HepG2 (cell line): ENCODE measurements at regions not wholly inside any gene's neighbourhood (a gene's known extent, or its start where the extent isn't known, plus 50 kb on each side); places are given as distances from the start of the nearest gene placed in this dataset.

Experiments
- ATAC-seq: fragments of 200-7000 bp; cut with Tn5 transposase; 3 replicates; pipeline ENCODE4 v1.9.1; 2020; ENCODE audit warnings: mild to moderate bottlenecking, moderate library complexity
- BruUV-seq: library from RNA; stranded (reverse); fragments of 400-500 nt; replicated peaks from 2 replicates; lab custom pipeline; 2021; lab: Mats Ljungman, UMichigan
- CTCF ChIA-PET: fragments of 300-600 bp; formaldehyde crosslinking; extraction: SDS; loops from one replicate; lab custom pipeline; 2021; ENCODE audit warnings: low total read pairs, inconsistent platforms, low intra/inter-chr PET ratio; lab: Yijun Ruan, JAX
- POLR2A ChIA-PET: fragments of 350-600 bp; sonication (Branson Sonifier 250); formaldehyde crosslinking; loops from one replicate; lab custom pipeline; 2020; ENCODE audit warnings: antibody characterized with exemption, inconsistent platforms; lab: Yijun Ruan, JAX
- DNase-seq: peaks from one replicate; pipeline ENCODE4 v3.0.0-alpha.2; 2015; ENCODE audit warnings: low spot score
- FAIRE-seq: peaks from 3 replicates; lab custom pipeline; 2011; peaks lifted over from hg19 to GRCh38; lab: Jason Lieb, UNC
- H2AFZ ChIP-seq: one replicate; pipeline ENCODE4 v1.6.1; 2011; ENCODE audit warnings: low read length, inconsistent platforms
- H3K27ac ChIP-seq: fragments of 300-600 bp; 3 replicates; pipeline ENCODE4 v1.8.0; 2011; ENCODE audit warnings: mixed run types, mild to moderate bottlenecking, mixed read lengths, low read length, inconsistent platforms; ENCODE audit not compliant: insufficient read depth; ENCODE audit errors: extremely low read length
- H3K27me3 ChIP-seq, 2 experiments: fragments of 200-600 bp in 1 of 2; 2 replicates in 1 of 2; 3 replicates in 1 of 2; pipeline versions ENCODE4 v1.6.0 to v1.8.0; 2011; ENCODE audit warnings: low read length in 2 of 2, mild to moderate bottlenecking in 2 of 2, moderate library complexity in 2 of 2, inconsistent platforms in 1 of 2; ENCODE audit not compliant: insufficient read depth in 2 of 2, control insufficient read depth in 1 of 2
- H3K36me3 ChIP-seq, 2 experiments: fragments of 200-600 bp in 1 of 2; replicated peaks in 1 of 2; 2 replicates in 1 of 2; 3 replicates in 1 of 2; pipeline versions ENCODE4 v1.5.1 to v1.8.0; 2011; ENCODE audit warnings: low read length in 2 of 2, inconsistent platforms in 1 of 2; ENCODE audit not compliant: insufficient read depth in 2 of 2, control insufficient read depth in 1 of 2
- H3K4me1 ChIP-seq: 2 replicates; pipeline ENCODE4 v1.5.1; 2012; ENCODE audit warnings: low read length, inconsistent platforms; ENCODE audit not compliant: insufficient read depth
- H3K4me2 ChIP-seq: 2 replicates; pipeline ENCODE4 v1.6.0; 2011; ENCODE audit warnings: low read depth, low read length, inconsistent platforms
- H3K4me3 ChIP-seq, 3 experiments: fragments of 200-600 bp in 1 of 3; sonication (generic), shearing (Covaris generic) in 1 of 3; replicated peaks in 1 of 3; 2 replicates each; pipeline ENCODE4 v1.5.1; 2011 to 2016; ENCODE audit warnings: low read length in 3 of 3, inconsistent platforms in 2 of 3, low read depth in 2 of 3, mild to moderate bottlenecking in 2 of 3, control low read depth in 1 of 3, mixed read lengths in 1 of 3; ENCODE audit not compliant: insufficient read depth in 1 of 3
- H3K79me2 ChIP-seq: one replicate; pipeline ENCODE4 v1.6.1; 2011; ENCODE audit warnings: low read length, inconsistent platforms; ENCODE audit not compliant: insufficient read depth
- H3K9ac ChIP-seq: 2 replicates; pipeline ENCODE4 v1.6.0; 2011; ENCODE audit warnings: mild to moderate bottlenecking, low read depth, low read length, inconsistent platforms; ENCODE audit not compliant: insufficient read depth
- H3K9me3 ChIP-seq: 2 replicates; pipeline ENCODE4 v1.5.1; 2012; ENCODE audit warnings: mild to moderate bottlenecking, low read length
- H4K20me1 ChIP-seq: 2 replicates; pipeline ENCODE4 v1.6.0; 2011; ENCODE audit warnings: inconsistent platforms, mild to moderate bottlenecking, low read length, moderate library complexity; ENCODE audit not compliant: insufficient read depth
- ARNT ChIP-seq: fragments of 450-650 bp; IDR thresholded peaks from 2 replicates; pipeline ENCODE4 v1.6.1; 2017
- EP300 ChIP-seq, 3 experiments: sonication (generic) in 1 of 3; formaldehyde crosslinking in 1 of 3; IDR thresholded peaks; 2 replicates each; pipeline versions ENCODE4 v1.5.1 to v1.6.1; 2011 to 2020; ENCODE audit warnings: low read depth in 2 of 3, low read length in 2 of 3, borderline replicate concordance in 1 of 3, improper control_type of control experiment in 1 of 3, mild to moderate bottlenecking in 1 of 3, missing genetic modification reagents in 1 of 3, moderate library complexity in 1 of 3
- KDM5A ChIP-seq: fragments of 200-600 bp; sonication (generic); IDR thresholded peaks from 2 replicates; pipeline ENCODE4 v1.7.0; 2018; ENCODE audit warnings: antibody characterized with exemption, mild to moderate bottlenecking, low read length, borderline replicate concordance
- MATR3 ChIP-seq: sonication (generic); formaldehyde crosslinking; IDR thresholded peaks from 2 replicates; pipeline ENCODE4 v1.4.0; 2020; ENCODE audit warnings: missing genetic modification reagents
- MED8 ChIP-seq: sonication (generic); formaldehyde crosslinking; IDR thresholded peaks from 2 replicates; pipeline ENCODE4 v1.8.1; 2023; ENCODE audit warnings: mild to moderate bottlenecking, missing genetic modification reagents; ENCODE audit not compliant: insufficient replicate concordance
- PAF1 ChIP-seq: IDR thresholded peaks from 2 replicates; pipeline ENCODE4 v1.6.1; 2016; ENCODE audit warnings: missing genetic modification reagents, missing compliant biosample characterization
- POLR2AphosphoS5 ChIP-seq: IDR thresholded peaks from 2 replicates; pipeline ENCODE4 v1.6.1; 2012; ENCODE audit warnings: low read depth, low read length
- SKI ChIP-seq: fragments of 450-650 bp; IDR thresholded peaks from one replicate; pipeline ENCODE4 v1.6.1; 2018; ENCODE audit warnings: mild to moderate bottlenecking; ENCODE audit not compliant: partially characterized antibody
- THAP11 ChIP-seq: IDR thresholded peaks from 2 replicates; pipeline ENCODE4 v1.6.1; 2016; ENCODE audit warnings: missing biosample characterization, missing genetic modification reagents
- ZBTB8A ChIP-seq: sonication (generic); formaldehyde crosslinking; IDR thresholded peaks from 2 replicates; pipeline ENCODE4 v1.4.0; 2020; ENCODE audit warnings: mild to moderate bottlenecking, low read depth, missing genetic modification reagents, borderline replicate concordance
- ZFP90 ChIP-seq: sonication (generic); formaldehyde crosslinking; IDR thresholded peaks from 2 replicates; pipeline ENCODE4 v1.8.0; 2022; ENCODE audit warnings: missing genetic modification reagents, mild to moderate bottlenecking, inconsistent platforms, borderline replicate concordance
- ZNF367 ChIP-seq: sonication (generic); formaldehyde crosslinking; IDR thresholded peaks from 2 replicates; pipeline ENCODE4 v1.4.0; 2020; ENCODE audit warnings: missing genetic modification reagents, borderline replicate concordance
- ZNF441 ChIP-seq: sonication (generic); formaldehyde crosslinking; IDR thresholded peaks from 2 replicates; pipeline ENCODE4 v1.7.0; 2021; ENCODE audit warnings: missing genetic modification reagents, borderline replicate concordance
- ZNF772 ChIP-seq: sonication (generic); formaldehyde crosslinking; IDR thresholded peaks from 2 replicates; pipeline ENCODE4 v1.5.0; 2020; ENCODE audit warnings: mild to moderate bottlenecking, missing genetic modification reagents
- WGBS: methylation state at CpG from one replicate; pipeline ENCODE4 v1.1.6; 2017; ENCODE audit warnings: low lambda C conversion rate; 5-methylcytosine and 5-hydroxymethylcytosine counted together
- in situ Hi-C: cut with HindIII; loops from 2 replicates; pipeline ENCODE4 v1.10.0; 2017; ENCODE audit warnings: low pct_unique_long_range_greater_than_20kb; ENCODE audit not compliant: extremely low pct_ligation_motif_present
- intact Hi-C: fragments of 100-400 bp; cut with micrococcal nuclease; formaldehyde crosslinking; loops from one replicate; pipeline ENCODE4 v1.10.0; 2022; ENCODE audit not compliant: unreplicated experiment
- TF ChIP-seq, protein P1 (sequence below): sonication (generic); formaldehyde crosslinking; IDR thresholded peaks from 2 replicates; pipeline ENCODE4 v1.5.0; 2020; ENCODE audit warnings: mild to moderate bottlenecking, missing genetic modification reagents
- TF ChIP-seq, protein P2 (sequence below): IDR thresholded peaks from 2 replicates; pipeline ENCODE4 v1.6.1; 2016; ENCODE audit warnings: mild to moderate bottlenecking, missing biosample characterization, missing genetic modification reagents
- TF ChIP-seq, protein P3 (sequence below): IDR thresholded peaks from 2 replicates; pipeline ENCODE4 v1.6.1; 2016
- TF ChIP-seq, protein P4 (sequence below): IDR thresholded peaks from 2 replicates; pipeline ENCODE4 v1.6.1; 2016; ENCODE audit warnings: mild to moderate bottlenecking

DNA sequence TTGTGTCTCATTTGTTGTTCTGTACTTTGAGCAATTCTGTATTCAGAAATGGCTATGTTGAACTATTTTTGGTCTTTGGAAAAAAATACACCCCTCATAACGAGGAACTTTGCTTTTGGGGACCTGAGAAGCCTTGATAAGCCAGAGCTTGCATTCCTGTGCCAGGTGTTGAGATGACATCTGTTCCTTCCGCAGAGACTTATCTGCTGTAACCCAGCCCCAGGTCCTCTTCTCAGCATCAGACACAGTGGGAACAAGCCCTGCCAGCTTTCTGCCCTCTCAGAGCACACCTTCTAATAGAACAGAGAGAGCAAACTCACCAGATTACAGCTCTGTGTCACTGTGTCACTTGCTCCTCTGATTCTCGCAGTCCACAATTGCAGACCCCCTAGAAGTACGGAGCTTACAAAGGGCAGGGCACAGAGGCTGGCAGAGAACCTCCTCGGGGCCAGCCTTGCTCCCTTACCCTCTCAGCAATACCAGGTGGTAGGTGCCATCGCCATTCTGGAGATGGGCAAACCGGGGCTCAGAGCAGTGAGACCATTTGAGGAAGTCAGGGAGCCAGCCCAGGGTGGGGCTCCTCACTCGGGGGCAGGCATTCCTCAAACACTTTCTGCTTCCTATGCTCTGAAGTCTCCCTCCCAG is 97.4 kb downstream of the DDX1 start (continued):
- TF ChIP-seq, protein P1, sequence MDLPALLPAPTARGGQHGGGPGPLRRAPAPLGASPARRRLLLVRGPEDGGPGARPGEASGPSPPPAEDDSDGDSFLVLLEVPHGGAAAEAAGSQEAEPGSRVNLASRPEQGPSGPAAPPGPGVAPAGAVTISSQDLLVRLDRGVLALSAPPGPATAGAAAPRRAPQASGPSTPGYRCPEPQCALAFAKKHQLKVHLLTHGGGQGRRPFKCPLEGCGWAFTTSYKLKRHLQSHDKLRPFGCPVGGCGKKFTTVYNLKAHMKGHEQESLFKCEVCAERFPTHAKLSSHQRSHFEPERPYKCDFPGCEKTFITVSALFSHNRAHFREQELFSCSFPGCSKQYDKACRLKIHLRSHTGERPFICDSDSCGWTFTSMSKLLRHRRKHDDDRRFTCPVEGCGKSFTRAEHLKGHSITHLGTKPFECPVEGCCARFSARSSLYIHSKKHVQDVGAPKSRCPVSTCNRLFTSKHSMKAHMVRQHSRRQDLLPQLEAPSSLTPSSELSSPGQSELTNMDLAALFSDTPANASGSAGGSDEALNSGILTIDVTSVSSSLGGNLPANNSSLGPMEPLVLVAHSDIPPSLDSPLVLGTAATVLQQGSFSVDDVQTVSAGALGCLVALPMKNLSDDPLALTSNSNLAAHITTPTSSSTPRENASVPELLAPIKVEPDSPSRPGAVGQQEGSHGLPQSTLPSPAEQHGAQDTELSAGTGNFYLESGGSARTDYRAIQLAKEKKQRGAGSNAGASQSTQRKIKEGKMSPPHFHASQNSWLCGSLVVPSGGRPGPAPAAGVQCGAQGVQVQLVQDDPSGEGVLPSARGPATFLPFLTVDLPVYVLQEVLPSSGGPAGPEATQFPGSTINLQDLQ, result no peak
- no peak for TF ChIP-seq PAF1 (CRISPR knock-in tag)
- no peak for TF ChIP-seq THAP11 (CRISPR knock-in tag)
- TF ChIP-seq, protein P2, sequence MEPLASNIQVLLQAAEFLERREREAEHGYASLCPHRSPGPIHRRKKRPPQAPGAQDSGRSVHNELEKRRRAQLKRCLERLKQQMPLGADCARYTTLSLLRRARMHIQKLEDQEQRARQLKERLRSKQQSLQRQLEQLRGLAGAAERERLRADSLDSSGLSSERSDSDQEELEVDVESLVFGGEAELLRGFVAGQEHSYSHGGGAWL (CRISPR knock-in tag), result no peak
- TF ChIP-seq, protein P3, sequence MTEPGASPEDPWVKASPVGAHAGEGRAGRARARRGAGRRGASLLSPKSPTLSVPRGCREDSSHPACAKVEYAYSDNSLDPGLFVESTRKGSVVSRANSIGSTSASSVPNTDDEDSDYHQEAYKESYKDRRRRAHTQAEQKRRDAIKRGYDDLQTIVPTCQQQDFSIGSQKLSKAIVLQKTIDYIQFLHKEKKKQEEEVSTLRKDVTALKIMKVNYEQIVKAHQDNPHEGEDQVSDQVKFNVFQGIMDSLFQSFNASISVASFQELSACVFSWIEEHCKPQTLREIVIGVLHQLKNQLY (CRISPR knock-in tag), result no peak
- no peak for TF ChIP-seq POLR2AphosphoS5
- no peak for TF ChIP-seq ZBTB8A (CRISPR knock-in tag)
- TF ChIP-seq MED8, result no peak
- no peak for TF ChIP-seq ZNF772 (CRISPR knock-in tag)
- TF ChIP-seq KDM5A, result no peak

DNA sequence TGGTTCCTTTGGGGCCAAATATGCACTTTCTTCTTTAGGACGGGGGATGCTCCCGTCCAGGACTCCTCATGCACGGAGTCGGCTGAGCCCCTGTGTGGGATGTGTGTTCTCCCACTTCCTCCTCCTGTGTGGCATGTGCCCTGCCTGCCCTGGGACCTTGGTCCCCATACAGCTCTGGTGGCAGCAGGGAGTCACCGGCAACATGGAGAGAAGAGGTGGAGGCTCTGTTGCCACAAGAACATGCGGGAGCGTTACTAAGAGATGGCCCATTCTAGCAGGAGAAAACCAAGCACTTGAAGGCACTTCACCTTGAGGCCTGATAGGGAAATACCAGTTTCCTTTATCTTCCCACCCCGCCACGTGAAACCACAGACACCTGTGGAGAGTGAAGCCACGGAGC is 98.0 kb downstream of the DDX1 start:
- Histone ChIP-seq H3K27ac (no peak overlapping the region), H3K9me3 (no peaks in the 10 kb centered on the region), H3K4me1 (no peaks in the 10 kb centered on the region), H3K4me3 (no peak overlapping the region), H3K79me2 (no peaks in the 10 kb centered on the region), H3K9ac (no peak overlapping the region), H4K20me1 (no peaks in the 10 kb centered on the region), H3K36me3 (no peaks in the 10 kb centered on the region), H3K4me2 (no peak overlapping the region), H2AFZ (no peak overlapping the region), H3K27me3 (peaks cover 2 to 37% of the 10 kb centered on the region in 2 experiments; a peak in 4 of 5 replicates)
- ChIA-PET POLR2A (no interaction called here), CTCF (no interaction called here)
- no TSS peak for BruUV-seq
- FAIRE-seq, result no peak
- ATAC-seq, result no peak
- DNase-seq, result no peak
- in situ Hi-C loops (no loop called here), intact Hi-C loops (no loop called here)
- TF ChIP-seq ZFP90 (CRISPR knock-in tag), result no peak
- no peak for TF ChIP-seq MATR3
- no peak for TF ChIP-seq EP300 (IDR thresholded peaks at IDR 0.05; ENCODE audit: low read depth in 2 of 2, low read length in 2 of 2)
- no peak for TF ChIP-seq EP300 (CRISPR knock-in tag; IDR thresholded peaks at IDR 0.05; ENCODE audit: borderline replicate concordance)
- TF ChIP-seq ARNT, result no peak
- TF ChIP-seq ZNF367 (CRISPR knock-in tag), result no peak
- TF ChIP-seq SKI, result no peak
- TF ChIP-seq, protein P4, sequence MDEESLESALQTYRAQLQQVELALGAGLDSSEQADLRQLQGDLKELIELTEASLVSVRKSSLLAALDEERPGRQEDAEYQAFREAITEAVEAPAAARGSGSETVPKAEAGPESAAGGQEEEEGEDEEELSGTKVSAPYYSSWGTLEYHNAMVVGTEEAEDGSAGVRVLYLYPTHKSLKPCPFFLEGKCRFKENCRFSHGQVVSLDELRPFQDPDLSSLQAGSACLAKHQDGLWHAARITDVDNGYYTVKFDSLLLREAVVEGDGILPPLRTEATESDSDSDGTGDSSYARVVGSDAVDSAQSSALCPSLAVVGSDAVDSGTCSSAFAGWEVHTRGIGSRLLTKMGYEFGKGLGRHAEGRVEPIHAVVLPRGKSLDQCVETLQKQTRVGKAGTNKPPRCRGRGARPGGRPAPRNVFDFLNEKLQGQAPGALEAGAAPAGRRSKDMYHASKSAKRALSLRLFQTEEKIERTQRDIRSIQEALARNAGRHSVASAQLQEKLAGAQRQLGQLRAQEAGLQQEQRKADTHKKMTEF, result no peak
- no peak for TF ChIP-seq ZNF441 (CRISPR knock-in tag)
- WGBS, result 62% methylated on average over 10 of the region's 10 CpGs
